Mesenchymal stem cell (in vitro differentiated cells and primary cell): ENCODE measurements at regions not wholly inside any gene's neighbourhood (a gene's known extent, or its start where the extent isn't known, plus 50 kb on each side); places are given as distances from the start of the nearest gene placed in this dataset.

ENCODE experiments used
- DNase-seq: peaks from one replicate; pipeline ENCODE4 v3.0.0-alpha.2; 2013
- H2AFZ ChIP-seq: one replicate; pipeline ENCODE4 v1.6.1; 2013; ENCODE audit warnings: low read depth, mild to moderate bottlenecking, control low read depth, inconsistent platforms, low read length, moderate library complexity
- H2AK5ac ChIP-seq: 2 replicates; pipeline ENCODE4 v1.6.1; 2013; ENCODE audit warnings: low read length, moderate library complexity, mild to moderate bottlenecking, inconsistent platforms; ENCODE audit not compliant: severe bottlenecking
- H2BK120ac ChIP-seq: one replicate; pipeline ENCODE4 v1.6.1; 2013; ENCODE audit warnings: low read depth, mild to moderate bottlenecking, inconsistent platforms, low read length, moderate library complexity
- H2BK12ac ChIP-seq, 2 experiments: one replicate each; pipeline ENCODE4 v1.6.1; 2013; ENCODE audit warnings: inconsistent platforms in 2 of 2, low read length in 2 of 2, mild to moderate bottlenecking in 2 of 2, moderate library complexity in 2 of 2, control low read depth in 1 of 2
- H2BK15ac ChIP-seq: one replicate; pipeline ENCODE4 v1.6.1; 2013; ENCODE audit warnings: mild to moderate bottlenecking, low read depth, inconsistent platforms; ENCODE audit not compliant: poor library complexity, severe bottlenecking
- H2BK5ac ChIP-seq: 2 replicates; pipeline ENCODE4 v1.6.1; 2013; ENCODE audit warnings: low read depth, mild to moderate bottlenecking, low read length, control low read depth, inconsistent platforms; ENCODE audit not compliant: poor library complexity, severe bottlenecking
- H3K14ac ChIP-seq, 2 experiments: one replicate each; pipeline ENCODE4 v1.6.1; 2013; ENCODE audit warnings: inconsistent platforms in 2 of 2, low read length in 2 of 2, control low read depth in 1 of 2, mild to moderate bottlenecking in 1 of 2, moderate library complexity in 1 of 2
- H3K18ac ChIP-seq, 2 experiments: one replicate each; pipeline ENCODE4 v1.6.1; 2013; ENCODE audit warnings: inconsistent platforms in 2 of 2, low read length in 2 of 2, control low read depth in 1 of 2, low read depth in 1 of 2, mild to moderate bottlenecking in 1 of 2
- H3K23ac ChIP-seq, 2 experiments: one replicate each; pipeline ENCODE4 v1.6.1; 2013; ENCODE audit warnings: inconsistent platforms in 2 of 2, low read length in 2 of 2, mild to moderate bottlenecking in 2 of 2, moderate library complexity in 2 of 2, control low read depth in 1 of 2
- H3K27ac ChIP-seq: 2 replicates; pipeline ENCODE4 v1.5.1; 2013; ENCODE audit warnings: mild to moderate bottlenecking, moderate library complexity, low read length, control low read depth, inconsistent platforms; ENCODE audit not compliant: poor library complexity, severe bottlenecking
- H3K27me3 ChIP-seq, 2 experiments: 2 replicates each; pipeline versions ENCODE4 v1.6.1 to v1.7.0; 2013; ENCODE audit warnings: low read length in 2 of 2, mild to moderate bottlenecking in 2 of 2, moderate library complexity in 2 of 2, control low read depth in 1 of 2, inconsistent platforms in 1 of 2; ENCODE audit not compliant: control insufficient read depth in 1 of 2, insufficient read depth in 1 of 2
- H3K36me3 ChIP-seq, 2 experiments: 2 replicates each; pipeline versions ENCODE4 v1.6.1 to v1.7.0; 2013; ENCODE audit warnings: low read length in 2 of 2, control low read depth in 1 of 2, inconsistent platforms in 1 of 2, low read depth in 1 of 2, mild to moderate bottlenecking in 1 of 2; ENCODE audit not compliant: insufficient read depth in 2 of 2, control insufficient read depth in 1 of 2
- H3K4ac ChIP-seq, 2 experiments: one replicate each; pipeline ENCODE4 v1.6.1; 2013; ENCODE audit warnings: inconsistent platforms in 2 of 2, low read length in 2 of 2, mild to moderate bottlenecking in 2 of 2, moderate library complexity in 2 of 2, control low read depth in 1 of 2, low read depth in 1 of 2
- H3K4me1 ChIP-seq: 2 replicates; pipeline ENCODE4 v1.6.1; 2013; ENCODE audit warnings: low read depth, low read length, control low read depth; ENCODE audit not compliant: control insufficient read depth, insufficient read depth
- H3K4me2 ChIP-seq: 2 replicates; pipeline ENCODE4 v1.6.1; 2013; ENCODE audit warnings: low read length, mild to moderate bottlenecking, inconsistent platforms; ENCODE audit not compliant: poor library complexity, severe bottlenecking
- H3K4me3 ChIP-seq, 2 experiments: 2 replicates each; pipeline versions ENCODE4 v1.5.1 to v1.7.0; 2013; ENCODE audit warnings: low read length in 2 of 2, mild to moderate bottlenecking in 2 of 2, control low read depth in 1 of 2, low read depth in 1 of 2; ENCODE audit not compliant: insufficient read depth in 1 of 2
- H3K79me1 ChIP-seq: replicated peaks from 2 replicates; pipeline ENCODE4 v1.6.1; 2013; ENCODE audit warnings: mild to moderate bottlenecking, control low read depth, low read length, inconsistent platforms; ENCODE audit not compliant: poor library complexity, severe bottlenecking
- H3K9ac ChIP-seq: 2 replicates; pipeline ENCODE4 v1.7.0; 2013; ENCODE audit warnings: mild to moderate bottlenecking, low read length, moderate library complexity
- H3K9me3 ChIP-seq: 2 replicates; pipeline ENCODE4 v1.7.0; 2013; ENCODE audit warnings: mild to moderate bottlenecking, low read length; ENCODE audit not compliant: control insufficient read depth
- H4K8ac ChIP-seq: one replicate; pipeline ENCODE4 v1.6.1; 2013; ENCODE audit warnings: inconsistent platforms, mild to moderate bottlenecking, low read length, moderate library complexity
- H4K91ac ChIP-seq: one replicate; pipeline ENCODE4 v1.6.1; 2013; ENCODE audit warnings: mild to moderate bottlenecking, low read length, inconsistent platforms
- WGBS: methylation state at CpG from one replicate; pipeline ENCODE4 v1.1.7; 2013; ENCODE audit warnings: mixed read lengths; 5-methylcytosine and 5-hydroxymethylcytosine counted together

DNA sequence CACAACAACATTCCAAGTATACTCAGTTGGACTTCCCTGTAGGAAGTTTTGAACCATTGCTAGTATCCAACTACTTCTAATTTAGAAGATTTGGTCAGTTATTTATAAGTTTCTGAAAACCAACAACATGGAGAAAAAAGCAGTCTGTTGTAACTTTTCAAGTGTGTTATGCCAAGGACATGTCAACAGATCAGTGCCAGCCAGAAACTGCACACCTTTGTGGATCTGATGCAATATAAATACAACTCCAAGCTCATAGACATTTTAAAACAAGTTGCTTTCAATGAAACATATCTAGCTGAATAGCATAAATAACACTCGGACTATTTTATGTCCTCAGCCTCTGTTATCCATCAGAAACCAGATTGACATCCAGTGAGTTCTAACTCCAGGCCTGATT, 58.3 kb upstream of the CARMIL1 start:
- H3K27me3 ChIP-seq, result no peaks in the 10 kb centered on the region
- H3K23ac ChIP-seq, result no peak overlapping the region
- H2BK12ac ChIP-seq, result no peak overlapping the region
- H4K91ac ChIP-seq, result no peak overlapping the region
- H4K8ac ChIP-seq, result no peak overlapping the region
- no peak overlapping the region for H2BK120ac ChIP-seq
- no peak overlapping the region for H3K4me2 ChIP-seq
- no peak overlapping the region for H3K4ac ChIP-seq
- WGBS, result 100% methylated on average over 1 of the region's 1 CpG
- no peak overlapping the region for H2BK5ac ChIP-seq
- H3K4me1 ChIP-seq, result no peaks in the 10 kb centered on the region
- no peak overlapping the region for H3K18ac ChIP-seq
- no peak for DNase-seq
- H3K9me3 ChIP-seq, result no peaks in the 10 kb centered on the region
- H2BK15ac ChIP-seq, result no peak overlapping the region
- no peak overlapping the region for H2AFZ ChIP-seq
- no peak overlapping the region for H3K9ac ChIP-seq
- H3K4me3 ChIP-seq, result no peak overlapping the region
- H3K14ac ChIP-seq, result no peak overlapping the region
- H3K27ac ChIP-seq, result no peak overlapping the region
- H3K79me1 ChIP-seq, result no peaks in the 10 kb centered on the region
- no peaks in the 10 kb centered on the region for H3K36me3 ChIP-seq
- H2AK5ac ChIP-seq, result no peak overlapping the region

DNA sequence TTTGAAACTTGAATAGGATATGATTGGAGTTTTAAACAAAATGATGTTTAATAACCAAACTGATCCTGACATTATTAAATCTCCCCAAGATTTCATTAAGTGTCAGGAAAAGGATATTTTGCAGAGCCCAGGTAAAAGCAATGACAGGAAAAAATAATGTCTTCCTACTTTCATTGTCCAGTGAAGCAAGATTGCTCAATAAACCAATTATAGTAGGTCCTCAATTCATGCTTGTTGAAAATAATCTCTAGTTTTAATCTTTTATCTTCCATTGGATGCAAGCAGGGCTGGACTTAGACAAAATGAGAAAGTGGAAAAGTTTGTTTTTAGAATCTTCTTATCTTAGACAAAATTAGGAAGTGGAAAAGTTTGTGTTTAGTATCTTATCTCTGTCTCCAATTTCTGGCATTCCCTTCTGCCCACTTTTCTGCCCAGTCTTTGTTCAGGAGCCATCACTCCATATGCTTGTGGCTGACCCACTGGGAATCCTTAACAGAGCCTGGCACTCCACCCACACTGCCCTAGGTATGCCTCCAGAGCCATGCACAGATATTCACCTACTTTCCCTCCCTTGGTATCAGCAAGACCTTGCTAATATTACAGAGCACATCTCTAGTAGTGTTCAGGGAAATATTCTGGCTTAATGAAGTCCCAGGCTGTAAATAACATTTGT, 57.0 kb upstream of the CARMIL1 start:
- no peaks in the 10 kb centered on the region for H3K79me1 ChIP-seq
- H3K9ac ChIP-seq, result peak overlapping the region; percentile 9
- H3K27ac ChIP-seq, result no peak overlapping the region
- no peaks in the 10 kb centered on the region for H3K4me1 ChIP-seq
- H2AFZ ChIP-seq, result no peak overlapping the region
- H2BK15ac ChIP-seq, result no peak overlapping the region
- H4K8ac ChIP-seq, result peak overlapping the region; percentile 59
- no peak for DNase-seq
- H3K4me2 ChIP-seq, result no peak overlapping the region
- H3K4ac ChIP-seq, result no peak overlapping the region
- no peak overlapping the region for H3K23ac ChIP-seq
- H2AK5ac ChIP-seq, result no peak overlapping the region
- H3K4me3 ChIP-seq, result no peak overlapping the region
- no peak overlapping the region for H3K14ac ChIP-seq
- no peak overlapping the region for H2BK120ac ChIP-seq
- no peaks in the 10 kb centered on the region for H3K9me3 ChIP-seq
- H3K27me3 ChIP-seq, result no peaks in the 10 kb centered on the region
- no peak overlapping the region for H2BK5ac ChIP-seq
- H4K91ac ChIP-seq, result no peak overlapping the region
- H3K18ac ChIP-seq, result no peak overlapping the region
- no peaks in the 10 kb centered on the region for H3K36me3 ChIP-seq
- H2BK12ac ChIP-seq, result no peak overlapping the region

DNA sequence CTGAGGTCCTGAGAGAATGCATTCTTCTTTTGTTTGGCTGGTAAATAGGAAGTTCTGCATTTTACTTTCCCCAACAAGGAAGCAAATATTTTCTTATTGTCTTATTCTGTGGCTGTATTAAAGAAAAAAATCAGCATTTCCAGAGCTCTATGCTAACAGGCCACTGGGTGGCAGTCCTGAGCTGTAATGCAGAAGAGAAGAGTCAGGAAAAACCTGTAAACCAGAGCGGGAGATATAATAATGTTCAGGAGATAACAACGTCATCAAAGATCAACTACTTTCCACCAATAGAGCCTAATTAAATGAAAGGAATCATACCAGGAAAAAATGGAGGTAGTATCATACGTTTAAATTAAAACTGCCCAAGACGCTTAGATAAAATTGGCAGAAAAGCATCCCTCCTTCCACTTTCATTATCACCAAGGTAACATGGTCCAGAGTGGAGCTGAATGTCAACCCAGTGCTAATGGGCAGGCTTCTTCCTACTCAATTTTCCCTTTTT, 55.6 kb upstream of the CARMIL1 start:
- Histone ChIP-seq H3K36me3 (no peaks in the 10 kb centered on the region), H3K9me3 (no peaks in the 10 kb centered on the region), H3K27ac (no peak overlapping the region), H3K4me1 (no peaks in the 10 kb centered on the region), H2AFZ (no peak overlapping the region), H3K23ac (no peak overlapping the region), H2BK15ac (no peak overlapping the region), H4K91ac (no peak overlapping the region), H3K27me3 (no peaks in the 10 kb centered on the region), H3K79me1 (no peaks in the 10 kb centered on the region), H4K8ac (no peak overlapping the region), H3K9ac (peak overlapping the region; percentile 74), H3K4ac (no peak overlapping the region), H2BK12ac (no peak overlapping the region), H2AK5ac (no peak overlapping the region), H3K18ac (no peak overlapping the region), H3K4me3 (peak overlapping the region in 1 of 2 experiments; percentile 66), H2BK5ac (no peak overlapping the region), H2BK120ac (no peak overlapping the region), H3K4me2 (no peak overlapping the region), H3K14ac (no peak overlapping the region)
- WGBS, result 65% methylated on average over 2 of the region's 4 CpGs
- peak; percentile 69 for DNase-seq

DNA sequence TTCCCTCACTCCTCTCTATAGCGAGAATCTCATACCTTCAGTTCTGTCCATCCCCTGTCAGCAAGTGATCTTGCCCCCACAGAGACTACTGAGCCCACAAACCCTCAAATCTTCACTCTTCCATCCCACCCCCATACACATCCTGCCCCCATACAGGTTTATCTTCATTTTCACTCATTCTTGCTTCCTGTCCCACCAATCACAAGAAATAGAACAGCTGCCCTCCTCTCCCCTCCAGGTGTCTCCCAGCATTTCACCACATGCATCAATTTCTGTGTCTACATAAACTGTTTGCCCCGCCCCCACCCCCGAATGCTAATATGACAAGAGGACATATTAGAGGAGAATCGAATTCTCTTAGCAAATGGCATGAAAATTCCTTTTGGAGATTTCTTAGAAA, 54.9 kb upstream of the CARMIL1 start:
- Histone ChIP-seq H3K9me3 (no peaks in the 10 kb centered on the region), H4K8ac (no peak overlapping the region), H2BK5ac (no peak overlapping the region), H3K23ac (no peak overlapping the region), H3K27me3 (no peaks in the 10 kb centered on the region), H3K4me1 (no peaks in the 10 kb centered on the region), H2AK5ac (no peak overlapping the region), H3K14ac (no peak overlapping the region), H3K79me1 (no peaks in the 10 kb centered on the region), H3K36me3 (no peaks in the 10 kb centered on the region), H3K4ac (no peak overlapping the region), H2BK120ac (no peak overlapping the region), H3K9ac (peak overlapping the region; percentile 74), H2BK15ac (no peak overlapping the region), H4K91ac (no peak overlapping the region), H3K27ac (no peak overlapping the region), H2AFZ (no peak overlapping the region), H2BK12ac (peak overlapping the region in 1 of 2 experiments; percentile 67), H3K18ac (no peak overlapping the region), H3K4me3 (no peak overlapping the region), H3K4me2 (no peak overlapping the region)
- over 99% methylated on average over 4 of the region's 4 CpGs for WGBS
- DNase-seq, result no peak
